K562 (cell line): ENCODE measurements at regions not wholly inside any gene's neighbourhood (a gene's known extent, or its start where the extent isn't known, plus 50 kb on each side); places are given as distances from the start of the nearest gene placed in this dataset.

ENCODE experiments used
- ATAC-seq: fragments of 200-7000 bp; cut with Tn5 transposase; 3 replicates; pipeline ENCODE4 v1.9.1; 2020; ENCODE audit warnings: moderate library complexity
- BruUV-seq: library from RNA; stranded (reverse); fragments of 400-500 nt; replicated peaks from 2 replicates; lab custom pipeline; 2021; lab: Mats Ljungman, UMichigan
- CTCF ChIA-PET: fragments of 300-600 bp; formaldehyde crosslinking; extraction: SDS; loops from one replicate; lab custom pipeline; 2021; ENCODE audit warnings: low intra/inter-chr PET ratio; lab: Yijun Ruan, JAX
- POLR2A ChIA-PET: fragments of 300-600, 350-650 bp; sonication (Branson Sonifier 250); formaldehyde crosslinking; extraction: SDS; loops from one replicate; lab custom pipeline; 2021; ENCODE audit warnings: antibody characterized with exemption, inconsistent platforms; lab: Yijun Ruan, JAX
- DNase-seq, 4 experiments: peaks; one replicate each; pipeline versions ENCODE4 v3.0.0 to v3.0.0-alpha.2; 2011 to 2018; ENCODE audit warnings: low spot score in 3 of 4, mixed read lengths in 3 of 4; ENCODE audit errors: extremely low read depth in 1 of 4
- FAIRE-seq: peaks from 2 replicates; lab custom pipeline; 2011; peaks lifted over from hg19 to GRCh38; lab: Jason Lieb, UNC
- H2AFZ ChIP-seq: 2 replicates; pipeline ENCODE4 v1.6.0; 2011; ENCODE audit warnings: low read depth, low read length, control low read depth, inconsistent platforms
- H3K27ac ChIP-seq: fragments of 200-600 bp; 3 replicates; pipeline ENCODE4 v1.8.0; 2011; ENCODE audit warnings: low read depth, mild to moderate bottlenecking, control low read depth, inconsistent platforms, low read length, moderate library complexity, mixed read lengths; ENCODE audit errors: extremely low read depth
- H3K27me3 ChIP-seq, 2 experiments: fragments of 300-600 bp in 1 of 2; 2 replicates in 1 of 2; 3 replicates in 1 of 2; pipeline versions ENCODE4 v1.6.0 to v1.8.0; 2011; ENCODE audit warnings: inconsistent platforms in 2 of 2, low read length in 2 of 2, mild to moderate bottlenecking in 1 of 2, mixed read lengths in 1 of 2, moderate library complexity in 1 of 2; ENCODE audit not compliant: control insufficient read depth in 2 of 2, insufficient read depth in 2 of 2
- H3K36me3 ChIP-seq: fragments of 300-600 bp; 3 replicates; pipeline ENCODE4 v1.8.0; 2011; ENCODE audit warnings: mild to moderate bottlenecking, low read length, inconsistent platforms; ENCODE audit not compliant: control insufficient read depth, insufficient read depth
- H3K4me1 ChIP-seq, 2 experiments: fragments of 200-600 bp in 1 of 2; replicated peaks in 1 of 2; 2 replicates in 1 of 2; 3 replicates in 1 of 2; pipeline versions ENCODE4 v1.5.1 to v1.8.0; 2011; ENCODE audit warnings: inconsistent platforms in 2 of 2, low read length in 2 of 2, mild to moderate bottlenecking in 1 of 2, mixed read lengths in 1 of 2, moderate library complexity in 1 of 2; ENCODE audit not compliant: control insufficient read depth in 2 of 2, insufficient read depth in 2 of 2
- H3K4me2 ChIP-seq: 2 replicates; pipeline ENCODE4 v1.6.1; 2011; ENCODE audit warnings: low read length, control low read depth, inconsistent platforms, mixed read lengths; ENCODE audit not compliant: insufficient read depth
- H3K4me3 ChIP-seq: fragments of 200-600 bp; sonication (generic), shearing (Covaris generic); 2 replicates; pipeline ENCODE4 v1.5.1; 2016; ENCODE audit warnings: control low read depth, inconsistent platforms
- H3K79me2 ChIP-seq: fragments of 200-600 bp; 3 replicates; pipeline ENCODE4 v1.8.0; 2011; ENCODE audit warnings: low read length, inconsistent platforms; ENCODE audit not compliant: control insufficient read depth, insufficient read depth
- H3K9ac ChIP-seq, 2 experiments: 2 replicates each; pipeline versions ENCODE4 v1.6.0 to v1.6.1; 2011; ENCODE audit warnings: low read depth in 2 of 2, low read length in 2 of 2, control low read depth in 1 of 2, inconsistent platforms in 1 of 2, mild to moderate bottlenecking in 1 of 2, mixed read lengths in 1 of 2; ENCODE audit not compliant: insufficient read depth in 1 of 2
- H3K9me1 ChIP-seq: one replicate; pipeline ENCODE4 v1.6.0; 2011; ENCODE audit warnings: inconsistent platforms, mild to moderate bottlenecking, low read length, moderate library complexity; ENCODE audit not compliant: control insufficient read depth, insufficient read depth
- H3K9me3 ChIP-seq: replicated peaks from 2 replicates; pipeline ENCODE4 v1.5.1; 2011; ENCODE audit warnings: low read depth, low read length, inconsistent platforms; ENCODE audit not compliant: control insufficient read depth, insufficient read depth
- H4K20me1 ChIP-seq: replicated peaks from 2 replicates; pipeline ENCODE4 v1.6.1; 2011; ENCODE audit warnings: low read length, inconsistent platforms, mixed read lengths; ENCODE audit not compliant: control insufficient read depth, insufficient read depth
- ARID2 ChIP-seq: fragments of 450-650 bp; IDR thresholded peaks from 2 replicates; pipeline ENCODE4 v1.6.1; 2017; ENCODE audit warnings: antibody characterized with exemption, mild to moderate bottlenecking
- ATF1 ChIP-seq, 2 experiments: fragments of 450-650 bp in 1 of 2; IDR thresholded peaks; 2 replicates each; pipeline ENCODE4 v1.6.1; 2016; ENCODE audit warnings: missing compliant biosample characterization in 1 of 2, missing genetic modification characterization in 1 of 2
- CREB3L1 ChIP-seq: fragments of 450-650 bp; IDR thresholded peaks from 2 replicates; pipeline ENCODE4 v1.6.1; 2014; ENCODE audit warnings: low read depth, mild to moderate bottlenecking, moderate library complexity, borderline replicate concordance
- ETS1 ChIP-seq: conservative IDR thresholded peaks from 2 replicates; pipeline ENCODE4 v1.6.1; 2011; ENCODE audit warnings: low read depth, mild to moderate bottlenecking, low read length; ENCODE audit not compliant: control insufficient read depth
- JUND ChIP-seq, 2 experiments: IDR thresholded peaks; 2 replicates in 1 of 2; 3 replicates in 1 of 2; pipeline ENCODE4 v1.6.1; 2011; ENCODE audit warnings: borderline replicate concordance in 2 of 2, low read depth in 2 of 2, low read length in 2 of 2, improper control_type of control experiment in 1 of 2, missing biosample characterization in 1 of 2, missing genetic modification characterization in 1 of 2, missing genetic modification reagents in 1 of 2
- MAFF ChIP-seq: IDR thresholded peaks from 2 replicates; pipeline ENCODE4 v1.6.1; 2012; ENCODE audit warnings: low read length, improper control_type of control experiment
- MAZ ChIP-seq, 2 experiments: fragments of 450-650 bp in 1 of 2; sonication (generic) in 1 of 2; formaldehyde crosslinking; IDR thresholded peaks in 1 of 2; conservative IDR thresholded peaks in 1 of 2; 2 replicates each; pipeline versions ENCODE4 v1.4.0 to v1.5.0; 2020; ENCODE audit warnings: mild to moderate bottlenecking in 1 of 2, missing genetic modification reagents in 1 of 2
- MBD1 ChIP-seq: fragments of 250-450 bp; sonication (Bioruptor Pico); IDR thresholded peaks from 2 replicates; pipeline ENCODE4 v1.8.0; 2022; ENCODE audit warnings: inconsistent platforms
- SMARCB1 ChIP-seq: IDR thresholded peaks from 2 replicates; pipeline ENCODE4 v1.6.1; 2011; ENCODE audit warnings: improper control_type of control experiment, low read depth; ENCODE audit not compliant: insufficient read length
- SMC3 ChIP-seq: conservative IDR thresholded peaks from 2 replicates; pipeline ENCODE4 v1.6.1; 2011; ENCODE audit warnings: low read depth, low read length, improper control_type of control experiment; ENCODE audit not compliant: insufficient read depth
- TCF7 ChIP-seq: sonication (generic); IDR thresholded peaks from 2 replicates; pipeline ENCODE4 v1.6.1; 2016; ENCODE audit warnings: antibody characterized with exemption, borderline replicate concordance
- ZNF518B ChIP-seq: fragments of 250-450 bp; sonication (Bioruptor Pico); IDR thresholded peaks from 2 replicates; pipeline ENCODE4 v1.5.0; 2021; ENCODE audit warnings: mild to moderate bottlenecking, moderate library complexity
- WGBS: fragments of 100-300 bp; shearing (Covaris generic); methylation state at CpG from one replicate; pipeline ENCODE4 v1.1.6; 2016; ENCODE audit warnings: low coverage, mixed read lengths; ENCODE audit not compliant: insufficient coverage; ENCODE audit errors: missing lambda C conversion rate; 5-methylcytosine and 5-hydroxymethylcytosine counted together
- in situ Hi-C: fragments of 300-500 bp; cut with MboI; formaldehyde crosslinking; loops from 4 replicates; pipeline ENCODE4 v1.15.0; 2018; ENCODE audit warnings: inconsistent platforms, mixed read lengths
- intact Hi-C: fragments of 100-400 bp; cut with micrococcal nuclease; formaldehyde crosslinking; loops from 2 replicates; pipeline ENCODE4 v1.14.2; 2022

GRCh38 chr7:155190688-155191087 lies 107.0 kb upstream of the INSIG1 start:
- H2AFZ ChIP-seq, result 0 out of 2 replicates have a peak overlapping the region, but pooled peaks have one; percentile 3
- POLR2A ChIA-PET, result interaction anchor here (1.9 kb wide), 1 partner anchor 15 kb away, joined by 12 read pairs; no protein-coding TSS in a partner anchor
- no peak for TF ChIP-seq ETS1
- TF ChIP-seq SMC3, result peak; percentile 96
- TF ChIP-seq CREB3L1, result peak; percentile 26; the same call in 1 of the 2 replicates
- TF ChIP-seq ZNF518B (CRISPR knock-in tag), result no peak
- peak; percentile 78; the same call in 1 of the 2 replicates for TF ChIP-seq ARID2
- peak; percentile 34; the same call in 1 of the 2 replicates for TF ChIP-seq JUND (IDR thresholded peaks at IDR 0.05; ENCODE audit: borderline replicate concordance, low read depth, low read length)
- TF ChIP-seq JUND (tag; IDR thresholded peaks at IDR 0.05; ENCODE audit: borderline replicate concordance, low read depth, low read length), result no peak; the same call in 2 of the 3 replicates
- TF ChIP-seq MBD1 (CRISPR knock-in tag), result peak; percentile 83; the same call in 1 of the 2 replicates
- TF ChIP-seq MAZ (CRISPR knock-in tag; conservative IDR thresholded peaks at IDR 0.05 in 1 of 2, IDR thresholded peaks at IDR 0.05 in 1 of 2), result peak; percentile 28 to 46; a peak in 1 of 4 replicates
- no peak for TF ChIP-seq SMARCB1
- TF ChIP-seq ATF1 (CRISPR knock-in tag; IDR thresholded peaks at IDR 0.05), result no peak
- TF ChIP-seq ATF1 (tag; IDR thresholded peaks at IDR 0.05), result 0 out of 2 replicates have a peak, but pooled peaks have one; percentile 21
- no peak for TF ChIP-seq TCF7
- TF ChIP-seq MAFF, result no peak

More at GRCh38 chr7:155190688-155191087, 107.0 kb upstream of the INSIG1 start:
- Histone ChIP-seq H3K9me3 (peaks cover 10% of the 10 kb centered on the region; the same call in 1 of the 2 replicates), H4K20me1 (no peaks in the 10 kb centered on the region), H3K27me3 (peaks cover 36 to 62% of the 10 kb centered on the region in 2 experiments), H3K36me3 (no peaks in the 10 kb centered on the region), H3K9ac (no peak overlapping the region), H3K79me2 (no peaks in the 10 kb centered on the region), H3K4me2 (peak overlapping the region; percentile 49), H3K9me1 (no peaks in the 10 kb centered on the region), H3K4me1 (peaks cover 0 to 7% of the 10 kb centered on the region in 2 experiments; a peak in 2 of 5 replicates), H3K4me3 (no peak overlapping the region), H3K27ac (no peak overlapping the region)
- CTCF ChIA-PET, result interaction anchor here (0.7 to 3.6 kb wide), 3 partner anchors 60 to 154 kb away, joined by 3 to 29 read pairs (median 5); partner anchors contain the start of gene INSIG1
- ATAC-seq (peak; percentile 93), DNase-seq (peak; percentile 72 to 92 (median 89)), FAIRE-seq (peak; percentile 51)
- WGBS, result 9% methylated on average over 28 of the region's 28 CpGs
- BruUV-seq, result no TSS peak
- intact Hi-C loops, result loop anchor here (1.0 to 5.0 kb wide), 4 partner anchors 108 to 278 kb away; no protein-coding TSS in a partner anchor
- in situ Hi-C loops, result no loop called here
